Fibroblast of the aortic adventitia (primary cell): ENCODE measurements at regions not wholly inside any gene's neighbourhood (a gene's known extent, or its start where the extent isn't known, plus 50 kb on each side); places are given as distances from the start of the nearest gene placed in this dataset.
A peak's percentile ranks its signal among the peaks of the same experiment; 100 is the strongest.
"Not testable (repeated sequence)": the region's sequence is repeated elsewhere in the genome, so short reads cannot be mapped to it uniquely, and the experiment has no call there.

Experiments
- DNase-seq: peaks from one replicate; pipeline ENCODE4 v3.0.0-alpha.2; 2010; ENCODE audit warnings: low read depth
- H3K4me3 ChIP-seq: 2 replicates; pipeline ENCODE4 v1.5.1; 2011; ENCODE audit warnings: low read depth, mild to moderate bottlenecking, control low read depth, low read length, moderate library complexity
- CTCF ChIP-seq: IDR thresholded peaks from 2 replicates; pipeline ENCODE4 v1.5.1; 2011; ENCODE audit warnings: mild to moderate bottlenecking, low read length, control low read depth, inconsistent platforms; ENCODE audit not compliant: insufficient read depth

GRCh38 chr17:14725729-14726128, 424.8 kb downstream of the HS3ST3B1 start:
- no peak overlapping the region for H3K4me3 ChIP-seq
- DNase-seq = peak; percentile 10
- TF ChIP-seq CTCF = no peak

- no peak for TF ChIP-seq CTCF
- no peak overlapping the region for H3K4me3 ChIP-seq
- no peak for DNase-seq
These were observed 423.9 kb downstream of the HS3ST3B1 start for GRCh38 chr17:14724770-14725169.

GRCh38 chr17:14723349-14723748, 422.5 kb downstream of the HS3ST3B1 start:
- DNase-seq, H3K4me3 ChIP-seq: not testable (repeated sequence)

GRCh38 chr17:14719942-14720341, 419.1 kb downstream of the HS3ST3B1 start:
- no peak overlapping the region for H3K4me3 ChIP-seq
- no peak for DNase-seq
- TF ChIP-seq CTCF = no peak

GRCh38 chr17:14717859-14718258, 417.0 kb downstream of the HS3ST3B1 start:
- no peak for TF ChIP-seq CTCF
- H3K4me3 ChIP-seq = no peak overlapping the region
- DNase-seq = no peak

- no peak overlapping the region for H3K4me3 ChIP-seq
- TF ChIP-seq CTCF = no peak
- no peak for DNase-seq
These were observed 414.7 kb downstream of the HS3ST3B1 start for GRCh38 chr17:14715561-14715960.

GRCh38 chr17:14712611-14713021, 411.7 kb downstream of the HS3ST3B1 start:
- TF ChIP-seq CTCF = no peak
- no peak overlapping the region for H3K4me3 ChIP-seq
- no peak for DNase-seq
